GM23338 (cell line): ENCODE measurements at regions not wholly inside any gene's neighbourhood (a gene's known extent, or its start where the extent isn't known, plus 50 kb on each side); places are given as distances from the start of the nearest gene placed in this dataset.

Experiments used
- ATAC-seq: fragments of 200-7000 bp; cut with Tn5 transposase; 3 replicates; pipeline ENCODE4 v1.9.1; 2020
- DNase-seq: peaks from one replicate; pipeline ENCODE4 v3.0.0-alpha.2; 2015; ENCODE audit warnings: low spot score
- H2AFZ ChIP-seq: fragments of 200-600 bp; sonication (generic); 2 replicates; pipeline ENCODE4 v1.8.0; 2016; ENCODE audit warnings: antibody characterized with exemption, mild to moderate bottlenecking, moderate library complexity
- H3F3A ChIP-seq: fragments of 200-600 bp; sonication (generic); replicated peaks from 2 replicates; pipeline ENCODE4 v1.8.0; 2017; ENCODE audit warnings: antibody characterized with exemption, mixed run types, low read depth
- H3K27ac ChIP-seq: fragments of 200-600 bp; sonication (generic); 2 replicates; pipeline ENCODE4 v1.6.1; 2016; ENCODE audit warnings: low read depth
- H3K27me3 ChIP-seq: fragments of 200-600 bp; sonication (generic); 2 replicates; pipeline ENCODE4 v1.8.0; 2016; ENCODE audit warnings: mild to moderate bottlenecking, mixed run types, moderate library complexity; ENCODE audit not compliant: insufficient read depth
- H3K36me3 ChIP-seq: fragments of 200-600 bp; sonication (generic); 2 replicates; pipeline ENCODE4 v1.8.0; 2016; ENCODE audit warnings: mild to moderate bottlenecking; ENCODE audit not compliant: insufficient read depth
- H3K4me1 ChIP-seq: fragments of 200-600 bp; sonication (generic); 2 replicates; pipeline ENCODE4 v1.8.0; 2016; ENCODE audit warnings: mild to moderate bottlenecking, moderate library complexity; ENCODE audit not compliant: insufficient read depth
- H3K4me2 ChIP-seq: fragments of 200-600 bp; sonication (generic); 2 replicates; pipeline ENCODE4 v1.7.1; 2017; ENCODE audit warnings: mixed run types
- H3K4me3 ChIP-seq: fragments of 200-600 bp; sonication (generic); 2 replicates; pipeline ENCODE4 v1.6.1; 2016; ENCODE audit warnings: mixed run types
- H3K79me2 ChIP-seq: fragments of 200-600 bp; sonication (generic); replicated peaks from 2 replicates; pipeline ENCODE4 v1.8.0; 2017; ENCODE audit warnings: mild to moderate bottlenecking; ENCODE audit not compliant: insufficient read depth
- H3K9me2 ChIP-seq: fragments of 200-600 bp; sonication (generic); 2 replicates; pipeline ENCODE4 v1.8.0; 2017; ENCODE audit not compliant: insufficient read depth
- H4K20me1 ChIP-seq: fragments of 200-600 bp; sonication (generic); replicated peaks from 2 replicates; pipeline ENCODE4 v1.8.0; 2017; ENCODE audit warnings: mild to moderate bottlenecking; ENCODE audit not compliant: insufficient read depth
- H3K27ac Mint-ChIP-seq: 2 replicates; pipeline ENCODE4 v1.8.0; 2020; ENCODE audit warnings: inconsistent platforms, mild to moderate bottlenecking, moderate library complexity, mixed read lengths
- H3K27me3 Mint-ChIP-seq: 3 replicates; pipeline ENCODE4 v1.8.0; 2022; ENCODE audit warnings: low read depth, mild to moderate bottlenecking, moderate library complexity, mixed read lengths, inconsistent platforms; ENCODE audit not compliant: insufficient read depth, poor library complexity
- H3K36me3 Mint-ChIP-seq: 3 replicates; pipeline ENCODE4 v1.8.0; 2021; ENCODE audit warnings: low read depth, mild to moderate bottlenecking, inconsistent platforms, moderate library complexity, mixed read lengths
- H3K4me1 Mint-ChIP-seq: 3 replicates; pipeline ENCODE4 v1.8.0; 2020; ENCODE audit warnings: mild to moderate bottlenecking, inconsistent platforms, mixed read lengths
- H3K4me3 Mint-ChIP-seq: 3 replicates; pipeline ENCODE4 v1.8.0; 2021; ENCODE audit warnings: moderate library complexity, mild to moderate bottlenecking, inconsistent platforms, mixed read lengths
- H3K9me3 Mint-ChIP-seq: 3 replicates; pipeline ENCODE4 v1.8.0; 2020; ENCODE audit warnings: moderate library complexity, mild to moderate bottlenecking, inconsistent platforms, mixed read lengths
- CREB1 ChIP-seq: fragments of 250-450 bp; sonication (Bioruptor Pico); IDR thresholded peaks from 2 replicates; pipeline ENCODE4 v1.5.0; 2020; ENCODE audit warnings: low read depth, mild to moderate bottlenecking, moderate library complexity
- CTCF ChIP-seq, 2 experiments: fragments of 200-600 bp in 1 of 2; sonication (generic) in 1 of 2; conservative IDR thresholded peaks; 2 replicates each; pipeline versions ENCODE4 v1.5.1 to v1.6.1; 2016 to 2017; ENCODE audit warnings: antibody characterized with exemption in 2 of 2, low read depth in 2 of 2, mild to moderate bottlenecking in 2 of 2, moderate library complexity in 1 of 2
- EZH2 ChIP-seq: fragments of 200-600 bp; sonication (generic); IDR thresholded peaks from one replicate; pipeline ENCODE4 v1.8.0; 2017; ENCODE audit warnings: antibody characterized with exemption, mild to moderate bottlenecking, low read depth; ENCODE audit not compliant: unreplicated experiment
- EZH2phosphoT487 ChIP-seq: fragments of 200-600 bp; sonication (generic); IDR thresholded peaks from one replicate; pipeline ENCODE4 v1.8.1; 2018; ENCODE audit warnings: antibody characterized with exemption; ENCODE audit not compliant: unreplicated experiment
- JUNB ChIP-seq: IDR thresholded peaks from one replicate; pipeline ENCODE4 v1.6.1; 2016; ENCODE audit warnings: antibody characterized with exemption; ENCODE audit not compliant: unreplicated experiment
- NANOG ChIP-seq: IDR thresholded peaks from 2 replicates; pipeline ENCODE4 v1.6.1; 2016; ENCODE audit warnings: antibody characterized with exemption, borderline replicate concordance
- POLR2AphosphoS5 ChIP-seq: IDR thresholded peaks from 2 replicates; pipeline ENCODE4 v1.6.1; 2016; ENCODE audit warnings: antibody characterized with exemption, low read depth
- STAT1 ChIP-seq: IDR thresholded peaks from one replicate; pipeline ENCODE4 v1.6.1; 2016; ENCODE audit warnings: antibody characterized with exemption; ENCODE audit not compliant: unreplicated experiment
- ZNF331 ChIP-seq: fragments of 250-450 bp; sonication (Bioruptor Pico); IDR thresholded peaks from 2 replicates; pipeline ENCODE4 v1.5.0; 2020; ENCODE audit warnings: low read depth, mild to moderate bottlenecking, moderate library complexity
- ZNF462 ChIP-seq: fragments of 250-450 bp; sonication (Bioruptor Pico); IDR thresholded peaks from 2 replicates; pipeline ENCODE4 v1.5.0; 2020; ENCODE audit warnings: mild to moderate bottlenecking, moderate library complexity
- TF ChIP-seq, protein P1 (sequence below): IDR thresholded peaks from one replicate; pipeline ENCODE4 v1.6.1; 2018; ENCODE audit warnings: antibody characterized with exemption; ENCODE audit not compliant: unreplicated experiment
- TF ChIP-seq, protein P2 (sequence below): IDR thresholded peaks from 2 replicates; pipeline ENCODE4 v1.6.1; 2016; ENCODE audit warnings: antibody characterized with exemption

DNA sequence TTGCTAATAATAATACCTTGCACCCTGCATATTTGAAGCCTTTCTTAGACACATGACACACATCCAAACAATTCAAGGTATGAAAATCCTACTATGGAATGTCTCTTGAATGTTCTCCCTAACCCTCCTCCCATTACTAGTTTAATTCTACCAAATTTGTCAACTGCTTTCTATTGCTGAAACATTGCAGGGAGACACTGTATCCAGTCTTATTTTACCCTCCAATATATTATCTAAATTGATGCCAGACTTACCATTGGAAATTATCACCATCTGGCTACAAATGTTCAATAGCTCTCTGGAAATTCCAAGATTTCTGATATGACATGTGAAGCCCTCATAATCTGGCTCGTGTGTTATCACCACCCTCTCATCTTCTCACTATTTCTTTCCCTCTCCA lies 1027.3 kb upstream of the CITED2 start:
- Histone ChIP-seq H3K79me2 (no peaks in the 10 kb centered on the region), H3K4me3 (no peak overlapping the region), H2AFZ (no peak overlapping the region), H3K4me2 (no peak overlapping the region), H3F3A (no peaks in the 10 kb centered on the region), H3K4me1 (no peaks in the 10 kb centered on the region), H3K36me3 (no peaks in the 10 kb centered on the region), H4K20me1 (no peaks in the 10 kb centered on the region), H3K27me3 (no peaks in the 10 kb centered on the region), H3K9me2 (no peaks in the 10 kb centered on the region), H3K27ac (no peak overlapping the region)
- DNase-seq (no peak), ATAC-seq (no peak)
- Mint-ChIP-seq H3K27me3 (peaks cover 2% of the 10 kb centered on the region), H3K27ac (no peak overlapping the region), H3K9me3 (peaks cover 3% of the 10 kb centered on the region; the same call in 1 of the 3 replicates), H3K36me3 (0 out of 3 replicates have a peak, but pooled peaks cover 5% of the 10 kb centered on the region), H3K4me3 (no peak overlapping the region), H3K4me1 (no peaks in the 10 kb centered on the region)
- no peak for TF ChIP-seq EZH2
- TF ChIP-seq ZNF331 = no peak
- TF ChIP-seq EZH2phosphoT487 = no peak
- TF ChIP-seq ZNF462 (CRISPR knock-in tag) = no peak
- no peak for TF ChIP-seq POLR2AphosphoS5
- TF ChIP-seq, protein P1, sequence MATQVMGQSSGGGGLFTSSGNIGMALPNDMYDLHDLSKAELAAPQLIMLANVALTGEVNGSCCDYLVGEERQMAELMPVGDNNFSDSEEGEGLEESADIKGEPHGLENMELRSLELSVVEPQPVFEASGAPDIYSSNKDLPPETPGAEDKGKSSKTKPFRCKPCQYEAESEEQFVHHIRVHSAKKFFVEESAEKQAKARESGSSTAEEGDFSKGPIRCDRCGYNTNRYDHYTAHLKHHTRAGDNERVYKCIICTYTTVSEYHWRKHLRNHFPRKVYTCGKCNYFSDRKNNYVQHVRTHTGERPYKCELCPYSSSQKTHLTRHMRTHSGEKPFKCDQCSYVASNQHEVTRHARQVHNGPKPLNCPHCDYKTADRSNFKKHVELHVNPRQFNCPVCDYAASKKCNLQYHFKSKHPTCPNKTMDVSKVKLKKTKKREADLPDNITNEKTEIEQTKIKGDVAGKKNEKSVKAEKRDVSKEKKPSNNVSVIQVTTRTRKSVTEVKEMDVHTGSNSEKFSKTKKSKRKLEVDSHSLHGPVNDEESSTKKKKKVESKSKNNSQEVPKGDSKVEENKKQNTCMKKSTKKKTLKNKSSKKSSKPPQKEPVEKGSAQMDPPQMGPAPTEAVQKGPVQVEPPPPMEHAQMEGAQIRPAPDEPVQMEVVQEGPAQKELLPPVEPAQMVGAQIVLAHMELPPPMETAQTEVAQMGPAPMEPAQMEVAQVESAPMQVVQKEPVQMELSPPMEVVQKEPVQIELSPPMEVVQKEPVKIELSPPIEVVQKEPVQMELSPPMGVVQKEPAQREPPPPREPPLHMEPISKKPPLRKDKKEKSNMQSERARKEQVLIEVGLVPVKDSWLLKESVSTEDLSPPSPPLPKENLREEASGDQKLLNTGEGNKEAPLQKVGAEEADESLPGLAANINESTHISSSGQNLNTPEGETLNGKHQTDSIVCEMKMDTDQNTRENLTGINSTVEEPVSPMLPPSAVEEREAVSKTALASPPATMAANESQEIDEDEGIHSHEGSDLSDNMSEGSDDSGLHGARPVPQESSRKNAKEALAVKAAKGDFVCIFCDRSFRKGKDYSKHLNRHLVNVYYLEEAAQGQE = no peak
- TF ChIP-seq NANOG = no peak
- TF ChIP-seq, protein P2, sequence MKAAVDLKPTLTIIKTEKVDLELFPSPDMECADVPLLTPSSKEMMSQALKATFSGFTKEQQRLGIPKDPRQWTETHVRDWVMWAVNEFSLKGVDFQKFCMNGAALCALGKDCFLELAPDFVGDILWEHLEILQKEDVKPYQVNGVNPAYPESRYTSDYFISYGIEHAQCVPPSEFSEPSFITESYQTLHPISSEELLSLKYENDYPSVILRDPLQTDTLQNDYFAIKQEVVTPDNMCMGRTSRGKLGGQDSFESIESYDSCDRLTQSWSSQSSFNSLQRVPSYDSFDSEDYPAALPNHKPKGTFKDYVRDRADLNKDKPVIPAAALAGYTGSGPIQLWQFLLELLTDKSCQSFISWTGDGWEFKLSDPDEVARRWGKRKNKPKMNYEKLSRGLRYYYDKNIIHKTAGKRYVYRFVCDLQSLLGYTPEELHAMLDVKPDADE = no peak
- no peak for TF ChIP-seq CREB1
- no peak for TF ChIP-seq STAT1
- no peak for TF ChIP-seq JUNB
- no peak for TF ChIP-seq CTCF (conservative IDR thresholded peaks at IDR 0.05; ENCODE audit: low read depth in 2 of 2)
